Fibroblast of skin of abdomen (primary cell): ENCODE measurements at regions not wholly inside any gene's neighbourhood (a gene's known extent, or its start where the extent isn't known, plus 50 kb on each side); places are given as distances from the start of the nearest gene placed in this dataset.
"Not testable (repeated sequence)": the region's sequence is repeated elsewhere in the genome, so short reads cannot be mapped to it uniquely, and the experiment has no call there.

Experiments
- DNase-seq: peaks from one replicate; pipeline ENCODE4 v3.0.0-alpha.2; 2013

- no peak for DNase-seq
Observed at GRCh38 chr14:65835501-65835900, 423.0 kb downstream of the FUT8 start.

GRCh38 chr14:65838565-65838964, 426.0 kb downstream of the FUT8 start:
- no peak for DNase-seq

- DNase-seq = no peak
Observed at GRCh38 chr14:65840118-65840751, 427.7 kb downstream of the FUT8 start.

- no peak for DNase-seq
Observed at GRCh38 chr14:65840786-65841185, 428.3 kb downstream of the FUT8 start.

GRCh38 chr14:65846196-65846868, 433.8 kb downstream of the FUT8 start:
- DNase-seq = no peak

GRCh38 chr14:65847075-65847847, 434.7 kb downstream of the FUT8 start:
- no peak for DNase-seq

- not testable (repeated sequence) for DNase-seq
Observed at GRCh38 chr14:65847931-65848330, 435.4 kb downstream of the FUT8 start.

- no peak for DNase-seq
Observed at GRCh38 chr14:65849091-65849490, 436.6 kb downstream of the FUT8 start.

GRCh38 chr14:65849558-65849957, 437.0 kb downstream of the FUT8 start:
- no peak for DNase-seq

GRCh38 chr14:65850429-65851135, 438.1 kb downstream of the FUT8 start:
- no peak for DNase-seq

GRCh38 chr14:65852689-65853088, 440.2 kb downstream of the FUT8 start:
- DNase-seq = no peak

GRCh38 chr14:65853407-65853955, 441.0 kb downstream of the FUT8 start:
- no peak for DNase-seq

- DNase-seq = no peak
Observed at GRCh38 chr14:65854215-65854614, 441.7 kb downstream of the FUT8 start.

GRCh38 chr14:65860956-65861611, 448.6 kb downstream of the FUT8 start:
- DNase-seq = no peak

GRCh38 chr14:65864549-65864948, 452.0 kb downstream of the FUT8 start:
- peak; percentile 17 for DNase-seq

GRCh38 chr14:65864984-65865383, 452.5 kb downstream of the FUT8 start:
- DNase-seq = peak; percentile 7

- peak; percentile 62 for DNase-seq
Observed at GRCh38 chr14:65866448-65866847, 453.9 kb downstream of the FUT8 start.

GRCh38 chr14:65866886-65867285, 454.4 kb downstream of the FUT8 start:
- DNase-seq = peak; percentile 6

- no peak for DNase-seq
Observed at GRCh38 chr14:65867333-65867732, 454.8 kb downstream of the FUT8 start.

GRCh38 chr14:65872536-65872935, 460.0 kb downstream of the FUT8 start:
- DNase-seq = no peak

GRCh38 chr14:65877166-65877565, 464.6 kb downstream of the FUT8 start:
- no peak for DNase-seq

GRCh38 chr14:65877624-65878023, 465.1 kb downstream of the FUT8 start:
- no peak for DNase-seq
